GM19468 (cell line): ENCODE measurements at regions not wholly inside any gene's neighbourhood (a gene's known extent, or its start where the extent isn't known, plus 50 kb on each side); places are given as distances from the start of the nearest gene placed in this dataset.

Experiments used
- ATAC-seq: cut with Tn5 transposase; IDR thresholded peaks from one replicate; pipeline ENCODE4 v1.9.1; 2021; ENCODE audit warnings: mild to moderate bottlenecking, moderate library complexity, moderate number of reproducible peaks; ENCODE audit not compliant: unreplicated experiment; ENCODE audit errors: extremely low read depth

GRCh38 chr10:129360046-129360445 lies 107.0 kb upstream of the MGMT start:
- no peak for ATAC-seq

DNA sequence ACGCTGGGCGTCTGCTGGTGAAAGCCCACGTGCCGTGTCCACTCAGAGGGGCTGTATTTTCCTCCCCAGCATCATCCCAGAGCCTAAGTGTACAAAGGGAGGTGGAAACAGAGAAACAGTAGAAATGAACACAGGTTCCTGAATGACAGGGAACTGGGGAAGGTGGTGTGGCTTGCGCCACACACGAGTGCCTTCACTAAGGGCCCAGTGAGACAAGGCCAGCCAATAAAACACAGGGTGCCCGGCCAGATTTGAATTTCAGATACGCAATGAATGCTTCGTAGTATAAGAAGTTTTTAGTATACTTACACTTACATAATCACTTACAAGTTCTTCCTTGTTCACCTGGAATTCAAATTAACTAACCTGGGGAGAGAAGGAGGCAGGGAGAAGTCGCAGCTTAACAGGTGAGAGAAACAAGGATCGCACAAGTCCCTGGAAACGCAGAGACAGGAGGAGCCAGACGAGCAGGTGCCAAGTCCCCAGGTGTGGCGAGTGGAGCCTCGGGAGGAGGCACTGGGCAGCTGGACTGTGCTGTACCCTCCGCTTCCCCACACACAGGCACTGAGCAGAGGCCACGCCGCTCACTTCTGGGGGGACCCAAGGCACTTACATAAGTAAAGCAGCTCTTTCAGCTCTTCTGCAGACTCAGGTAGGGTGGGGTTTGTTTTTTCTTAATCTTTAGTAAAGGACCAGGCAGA lies 105.2 kb upstream of the MGMT start:
- no peak for ATAC-seq

- no peak for ATAC-seq
Observed at GRCh38 chr10:129364949-129365348, 102.1 kb upstream of the MGMT start.

DNA sequence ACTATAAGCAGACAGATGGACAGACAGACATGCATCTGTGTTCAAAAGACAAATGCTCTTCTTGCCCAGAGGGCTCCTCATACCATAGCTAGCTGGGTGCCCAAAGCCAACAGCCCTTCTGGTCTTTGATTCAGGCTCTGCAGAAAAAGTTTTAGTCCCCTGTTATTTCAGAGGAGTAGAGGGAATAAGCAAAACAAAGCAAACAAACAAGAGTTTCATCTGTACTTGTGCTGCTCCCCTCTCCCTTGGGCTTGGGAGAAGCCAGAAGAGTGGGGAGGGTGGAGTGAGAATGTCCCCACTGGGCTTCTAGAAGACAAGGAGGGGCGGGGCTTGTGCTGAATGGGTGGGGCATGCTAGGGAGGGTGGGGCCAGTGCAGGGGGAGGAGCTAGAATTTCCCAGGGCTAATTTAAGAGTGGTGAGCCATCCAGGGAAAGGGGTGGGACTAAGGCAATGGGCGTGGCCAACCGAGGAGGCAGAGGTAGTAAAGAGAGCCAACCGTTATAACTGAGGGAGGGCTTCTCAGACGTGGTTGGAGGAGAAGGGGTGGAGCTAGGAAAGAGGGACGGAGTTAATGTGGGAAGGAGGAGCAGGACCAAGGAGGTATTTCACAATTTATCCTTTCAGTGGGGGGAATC lies 101.2 kb upstream of the MGMT start:
- ATAC-seq, result no peak

GRCh38 chr10:129366450-129366849 lies 100.6 kb upstream of the MGMT start:
- no peak for ATAC-seq

DNA sequence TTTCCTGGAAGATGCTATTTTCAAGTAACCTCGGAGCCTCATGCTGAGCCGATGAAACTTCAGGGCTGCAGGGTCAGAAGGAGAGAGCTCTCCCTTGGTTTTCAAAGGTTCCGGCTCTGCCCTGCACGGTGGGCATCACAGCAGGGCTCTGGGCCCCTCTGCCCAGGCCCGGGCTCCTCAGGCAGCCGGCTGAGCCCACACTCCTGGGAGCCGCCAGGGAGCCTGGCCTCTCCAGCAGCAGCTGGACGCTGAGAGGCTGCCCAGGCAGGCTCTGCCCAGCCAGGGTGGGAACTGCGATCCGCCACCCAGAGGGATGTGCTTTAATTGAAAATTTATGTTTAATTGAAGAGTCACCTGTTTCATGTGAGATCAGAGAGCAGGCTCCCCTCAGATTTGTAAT lies 97.5 kb upstream of the MGMT start:
- no peak for ATAC-seq

DNA sequence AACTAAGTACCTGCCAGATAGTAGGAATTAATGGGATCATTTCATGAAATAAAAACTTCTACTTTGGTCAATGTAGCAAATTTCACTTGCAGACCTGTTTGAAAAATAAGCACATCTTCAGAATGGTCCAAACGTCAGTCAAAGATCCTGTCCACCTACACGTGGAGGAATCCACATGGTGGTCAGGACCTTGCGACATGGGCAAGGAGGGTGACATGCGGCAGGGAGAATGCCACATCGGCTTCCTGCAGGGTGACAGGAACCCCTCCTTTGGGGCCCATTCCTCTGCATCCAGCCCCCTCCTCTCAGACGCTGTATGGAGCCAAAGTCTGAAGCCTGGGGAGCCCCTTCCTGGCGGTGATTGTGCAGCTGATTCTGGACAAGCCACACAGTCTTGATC lies 95.5 kb upstream of the MGMT start:
- ATAC-seq, result no peak

DNA sequence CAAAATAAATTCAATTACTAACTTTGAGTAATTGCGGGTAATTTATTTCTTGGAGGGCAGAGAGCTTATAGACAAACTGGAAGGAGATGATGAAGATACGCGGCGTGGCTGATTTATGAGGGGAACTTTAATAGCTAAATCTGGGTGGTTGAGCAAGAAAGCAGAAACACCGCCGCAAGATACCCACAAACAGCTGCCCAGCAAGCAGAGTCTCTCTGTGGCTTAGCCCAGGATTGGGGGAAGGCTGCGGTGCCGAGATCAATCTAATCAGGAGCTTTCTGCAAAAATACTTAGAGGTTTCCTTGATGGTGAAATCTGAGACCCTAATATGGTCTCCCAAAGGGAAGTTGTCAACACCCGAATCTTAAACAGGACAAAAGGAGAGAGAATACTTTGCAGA lies 94.9 kb upstream of the MGMT start:
- ATAC-seq, result no peak

GRCh38 chr10:129373231-129373630 lies 93.8 kb upstream of the MGMT start:
- ATAC-seq, result no peak

GRCh38 chr10:129373718-129374117 lies 93.3 kb upstream of the MGMT start:
- ATAC-seq, result no peak

- ATAC-seq, result no peak
Observed at GRCh38 chr10:129375171-129375570, 91.9 kb upstream of the MGMT start.

DNA sequence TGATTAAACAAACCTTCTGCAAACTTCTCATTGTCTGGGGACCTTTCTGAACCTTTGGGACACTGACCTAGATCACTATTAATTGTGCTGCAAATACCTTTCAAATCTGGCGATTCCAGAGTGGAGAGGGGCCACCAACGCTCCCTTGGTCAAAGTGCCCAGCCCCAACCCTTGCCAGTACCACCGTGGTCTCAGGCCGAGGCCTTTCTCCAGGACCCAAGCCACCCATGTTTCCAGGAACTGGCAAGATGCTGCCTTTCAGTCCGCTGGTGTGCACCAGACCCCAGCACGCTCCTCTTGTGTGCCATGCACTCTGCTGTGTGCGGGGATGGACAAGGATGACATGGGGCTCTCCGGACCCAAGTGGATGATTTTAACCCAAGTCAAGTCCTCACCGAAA lies 91.1 kb upstream of the MGMT start:
- ATAC-seq, result no peak

DNA sequence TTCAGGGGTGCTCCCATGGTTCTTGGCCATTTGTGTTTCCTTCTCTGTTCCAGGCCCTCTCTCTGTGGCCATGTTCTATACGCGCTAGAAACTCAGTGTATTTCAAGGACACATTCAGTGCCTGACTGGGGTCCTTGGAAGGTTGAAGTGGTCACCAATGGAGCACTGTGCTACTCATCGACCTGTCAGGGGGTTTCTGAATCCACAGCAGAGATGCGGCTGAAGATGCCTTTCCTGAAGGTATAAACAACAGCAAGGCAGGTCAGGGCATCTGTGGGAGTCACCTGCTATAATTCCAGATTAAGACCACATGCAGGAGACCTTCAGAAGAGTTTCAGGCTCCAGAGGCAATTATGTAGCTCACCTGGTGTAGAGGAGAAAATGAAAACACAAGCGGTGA lies 86.8 kb upstream of the MGMT start:
- ATAC-seq, result no peak

DNA sequence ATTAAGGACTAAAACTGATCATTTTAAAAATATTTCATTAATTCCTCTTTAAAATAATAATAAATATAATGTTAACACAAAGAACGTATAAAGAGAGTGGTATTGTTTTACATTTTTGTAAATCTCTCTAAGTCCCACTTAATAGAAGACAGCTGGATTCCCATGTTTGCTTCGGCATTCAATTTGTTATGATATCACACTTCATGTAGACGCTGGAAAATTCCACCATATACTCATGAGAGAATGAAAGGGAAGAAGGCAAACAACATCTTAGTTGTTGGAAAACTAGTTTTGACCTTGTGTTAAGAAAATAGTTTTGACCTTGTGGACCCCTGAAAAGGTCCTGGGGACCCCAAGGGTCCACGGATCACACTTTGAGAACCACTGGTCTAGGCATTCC lies 85.3 kb upstream of the MGMT start:
- no peak for ATAC-seq

GRCh38 chr10:129382401-129382800 lies 84.6 kb upstream of the MGMT start:
- ATAC-seq, result no peak

GRCh38 chr10:129383651-129384050 lies 83.4 kb upstream of the MGMT start:
- ATAC-seq, result no peak

DNA sequence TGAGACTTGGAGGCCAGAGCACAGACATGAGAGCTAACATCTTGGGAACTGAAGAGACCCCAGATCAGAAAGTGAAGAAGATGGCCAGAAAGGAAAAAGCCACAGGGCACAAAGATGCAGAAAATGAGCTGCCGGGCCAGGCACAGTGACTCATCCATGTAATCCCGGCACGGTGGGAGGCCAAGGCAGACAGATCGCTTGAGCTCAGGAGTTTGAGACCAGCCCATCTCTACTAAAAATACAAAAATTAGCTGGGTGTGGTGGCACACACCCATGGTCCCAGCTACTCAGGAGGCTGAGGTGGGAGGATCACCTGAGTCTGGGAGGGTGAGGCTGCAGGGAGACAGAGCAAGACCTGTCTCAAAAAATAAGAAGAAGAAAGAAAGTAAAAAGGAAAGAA lies 81.4 kb upstream of the MGMT start:
- no peak for ATAC-seq

GRCh38 chr10:129386415-129387257 lies 80.4 kb upstream of the MGMT start:
- no peak for ATAC-seq

GRCh38 chr10:129387258-129387525 lies 79.8 kb upstream of the MGMT start:
- no peak for ATAC-seq

DNA sequence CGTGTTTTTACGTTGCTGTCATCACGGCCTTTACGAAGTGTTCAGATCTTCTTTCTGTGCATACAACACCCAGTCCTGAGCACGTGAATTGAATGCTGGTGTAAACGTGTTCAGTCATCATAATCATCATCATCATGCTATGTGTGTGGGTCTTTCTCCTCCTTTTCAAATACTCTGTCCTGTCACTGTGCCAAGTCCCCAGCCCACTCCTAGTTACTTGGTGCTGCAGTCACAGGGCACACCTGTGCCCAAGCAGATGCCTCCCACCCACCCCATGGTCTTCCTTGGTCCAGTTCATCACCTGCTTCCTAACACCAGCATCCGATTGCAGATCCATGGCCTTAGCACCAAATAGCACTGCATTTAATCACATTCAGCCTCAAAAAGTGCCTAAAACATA lies 78.6 kb upstream of the MGMT start:
- no peak for ATAC-seq

GRCh38 chr10:129389194-129389593 lies 77.8 kb upstream of the MGMT start:
- no peak for ATAC-seq

DNA sequence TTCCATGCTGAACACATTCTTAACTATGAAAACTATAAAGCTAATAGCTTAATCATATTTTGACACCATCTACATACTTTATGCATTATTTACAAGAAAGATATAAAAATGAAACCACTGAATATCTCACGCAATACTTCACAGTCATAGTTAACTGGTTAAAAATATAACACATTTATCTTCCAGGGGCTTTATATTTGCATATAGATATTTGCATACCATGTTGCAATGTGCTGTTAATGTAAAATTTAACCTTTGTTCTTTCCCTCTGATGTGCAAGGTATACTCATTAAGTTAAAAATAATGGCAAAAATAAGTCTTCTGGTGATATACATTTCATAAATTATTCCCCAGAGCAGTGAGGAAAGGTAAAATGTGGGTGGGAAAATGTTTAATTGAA lies 76.9 kb upstream of the MGMT start:
- no peak for ATAC-seq
